ENCODE measurements at regions not wholly inside any gene's neighbourhood (a gene's known extent, or its start where the extent isn't known, plus 50 kb on each side); places are given as distances from the start of the nearest gene placed in this dataset.
A peak's percentile ranks its signal among the peaks of the same experiment; 100 is the strongest.

- H3K4me3 ChIP-seq (ENCODE audit: low read length in 3 of 3), result no peak overlapping the region
- intact Hi-C loops (cut with DNase I), result no loop called here
- no peaks in the 10 kb centered on the region for H3K9me3 ChIP-seq (ENCODE audit: control insufficient read depth in 2 of 3, insufficient read depth in 1 of 3, low read length in 3 of 3)
- no peaks in the 10 kb centered on the region for H3K4me1 ChIP-seq (ENCODE audit: control insufficient read depth in 2 of 3, insufficient read depth in 2 of 3, low read depth in 1 of 3, low read length in 3 of 3)
- peak; percentile 64 for FAIRE-seq
- H3K36me3 ChIP-seq (ENCODE audit: control insufficient read depth in 2 of 3, insufficient read depth in 3 of 3, low read length in 3 of 3), result no peaks in the 10 kb centered on the region
- no peaks in the 10 kb centered on the region for H3K27me3 ChIP-seq (ENCODE audit: control insufficient read depth, insufficient read depth, low read length)
- TF ChIP-seq, protein P1, sequence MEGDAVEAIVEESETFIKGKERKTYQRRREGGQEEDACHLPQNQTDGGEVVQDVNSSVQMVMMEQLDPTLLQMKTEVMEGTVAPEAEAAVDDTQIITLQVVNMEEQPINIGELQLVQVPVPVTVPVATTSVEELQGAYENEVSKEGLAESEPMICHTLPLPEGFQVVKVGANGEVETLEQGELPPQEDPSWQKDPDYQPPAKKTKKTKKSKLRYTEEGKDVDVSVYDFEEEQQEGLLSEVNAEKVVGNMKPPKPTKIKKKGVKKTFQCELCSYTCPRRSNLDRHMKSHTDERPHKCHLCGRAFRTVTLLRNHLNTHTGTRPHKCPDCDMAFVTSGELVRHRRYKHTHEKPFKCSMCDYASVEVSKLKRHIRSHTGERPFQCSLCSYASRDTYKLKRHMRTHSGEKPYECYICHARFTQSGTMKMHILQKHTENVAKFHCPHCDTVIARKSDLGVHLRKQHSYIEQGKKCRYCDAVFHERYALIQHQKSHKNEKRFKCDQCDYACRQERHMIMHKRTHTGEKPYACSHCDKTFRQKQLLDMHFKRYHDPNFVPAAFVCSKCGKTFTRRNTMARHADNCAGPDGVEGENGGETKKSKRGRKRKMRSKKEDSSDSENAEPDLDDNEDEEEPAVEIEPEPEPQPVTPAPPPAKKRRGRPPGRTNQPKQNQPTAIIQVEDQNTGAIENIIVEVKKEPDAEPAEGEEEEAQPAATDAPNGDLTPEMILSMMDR (IDR thresholded peaks at IDR 0.05; ENCODE audit: borderline replicate concordance, extremely low read depth, insufficient read depth), result no peak
- H3K27ac ChIP-seq (ENCODE audit: low read depth in 2 of 2, low read length in 2 of 2), result no peak overlapping the region
- no peak overlapping the region for H3K9ac ChIP-seq (ENCODE audit: low read length in 3 of 3)
- DNase-seq, result no peak
These were observed 385.6 kb upstream of the SGCD start for GRCh38 chr5:155941340-155941739.

DNA sequence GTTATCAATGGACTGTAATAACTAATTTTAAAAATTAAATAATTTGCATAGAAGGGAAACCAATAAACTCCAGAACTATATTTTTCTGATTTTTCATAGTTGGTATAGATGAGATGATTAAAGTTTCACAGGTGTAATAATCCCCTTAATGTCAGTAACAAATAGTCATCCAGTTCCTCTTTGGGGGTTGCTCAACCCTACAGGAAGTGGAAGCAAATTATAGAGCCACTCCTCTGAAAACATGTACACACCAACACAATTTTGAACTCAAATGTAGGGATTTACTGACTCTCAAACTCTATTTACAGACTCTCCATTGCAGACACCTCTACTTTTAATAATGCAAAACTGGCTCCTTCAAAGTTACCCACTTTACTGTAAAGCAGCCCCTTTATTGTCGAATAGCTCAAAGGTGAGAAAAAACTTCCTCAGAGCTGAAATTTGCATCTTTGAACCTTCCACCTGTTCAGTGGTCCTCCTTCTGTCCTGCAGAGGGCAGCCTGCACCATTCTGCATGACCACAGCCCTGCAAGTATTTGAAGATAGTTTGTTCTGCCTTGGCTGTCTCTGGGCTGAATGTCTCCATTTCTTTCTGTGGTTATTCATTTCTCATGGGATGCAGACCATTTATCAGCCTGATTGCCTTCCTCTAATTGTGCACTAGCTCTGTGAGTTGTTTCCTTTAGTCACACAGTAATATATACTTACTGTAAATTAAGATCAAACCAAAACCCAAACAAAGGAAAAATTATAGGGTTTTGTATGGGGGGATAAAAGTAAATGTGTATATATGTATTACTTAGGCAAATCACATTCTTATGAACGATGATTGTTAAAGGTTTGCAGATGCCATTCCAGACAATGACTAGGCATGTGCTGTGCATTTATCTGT, 383.2 kb upstream of the SGCD start:
- H3K4me1 ChIP-seq (ENCODE audit: control insufficient read depth in 2 of 3, insufficient read depth in 2 of 3, low read depth in 1 of 3, low read length in 3 of 3), result no peaks in the 10 kb centered on the region
- no peaks in the 10 kb centered on the region for H3K36me3 ChIP-seq (ENCODE audit: control insufficient read depth in 2 of 3, insufficient read depth in 3 of 3, low read length in 3 of 3)
- TF ChIP-seq, protein P1 (IDR thresholded peaks at IDR 0.05; ENCODE audit: borderline replicate concordance, extremely low read depth, insufficient read depth), result peak; percentile 77
- no peaks in the 10 kb centered on the region for H3K9me3 ChIP-seq (ENCODE audit: control insufficient read depth in 2 of 3, insufficient read depth in 1 of 3, low read length in 3 of 3)
- intact Hi-C loops (cut with DNase I), result no loop called here
- no peak overlapping the region for H3K9ac ChIP-seq (ENCODE audit: low read length in 3 of 3)
- H3K4me3 ChIP-seq (ENCODE audit: low read length in 3 of 3), result no peak overlapping the region
- no peak for FAIRE-seq
- H3K27me3 ChIP-seq (ENCODE audit: control insufficient read depth, insufficient read depth, low read length), result no peaks in the 10 kb centered on the region
- DNase-seq, result peak; percentile 51 to 76 (median 60)
- H3K27ac ChIP-seq (ENCODE audit: low read depth in 2 of 2, low read length in 2 of 2), result no peak overlapping the region

DNA sequence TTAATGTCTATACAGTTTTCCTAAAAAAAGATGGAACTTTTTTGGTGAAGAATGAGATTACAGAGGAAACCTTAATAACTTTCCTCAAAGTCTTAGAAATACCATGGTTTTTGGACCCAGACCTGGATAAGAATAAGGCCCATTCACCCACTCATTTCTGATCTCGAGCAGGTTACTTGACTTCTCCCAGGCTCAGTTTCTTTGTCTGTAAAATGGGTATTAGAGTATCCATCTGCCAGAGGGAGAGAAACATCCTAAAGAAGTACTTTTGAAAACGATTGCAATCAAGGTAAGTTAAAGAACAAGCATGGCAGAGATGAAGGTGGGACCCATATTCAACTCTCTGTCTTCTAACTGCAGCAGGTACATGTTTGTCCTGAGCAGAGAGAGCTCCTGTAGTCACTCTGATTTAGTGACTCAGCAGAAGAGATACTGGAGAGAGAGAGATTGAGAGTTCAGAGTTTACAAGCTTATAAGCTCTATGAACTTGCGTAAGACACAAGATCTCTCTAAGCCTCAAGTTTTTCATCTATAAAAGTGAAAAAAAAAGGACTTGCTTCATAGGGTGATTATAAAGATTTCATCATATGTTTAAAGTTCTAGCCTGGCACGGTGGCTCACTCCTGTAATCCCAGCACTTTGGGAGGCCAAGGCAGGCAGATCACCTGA, 379.4 kb upstream of the SGCD start:
- Histone ChIP-seq H3K36me3 (ENCODE audit: control insufficient read depth in 2 of 3, insufficient read depth in 3 of 3, low read length in 3 of 3) (no peaks in the 10 kb centered on the region), H3K9ac (ENCODE audit: low read length in 3 of 3) (no peak overlapping the region), H3K4me1 (ENCODE audit: control insufficient read depth in 2 of 3, insufficient read depth in 2 of 3, low read depth in 1 of 3, low read length in 3 of 3) (no peaks in the 10 kb centered on the region), H3K27me3 (ENCODE audit: control insufficient read depth, insufficient read depth, low read length) (no peaks in the 10 kb centered on the region), H3K27ac (ENCODE audit: low read depth in 2 of 2, low read length in 2 of 2) (no peak overlapping the region), H3K9me3 (ENCODE audit: control insufficient read depth in 2 of 3, insufficient read depth in 1 of 3, low read length in 3 of 3) (no peaks in the 10 kb centered on the region), H3K4me3 (ENCODE audit: low read length in 3 of 3) (no peak overlapping the region)
- TF ChIP-seq, protein P1 (IDR thresholded peaks at IDR 0.05; ENCODE audit: borderline replicate concordance, extremely low read depth, insufficient read depth), result no peak
- intact Hi-C loops (cut with DNase I), result no loop called here
- FAIRE-seq (no peak), DNase-seq (no peak)

Data from kidney (tissue), 13 donors.